IPS-NIHi11 (cell line): ENCODE measurements at regions not wholly inside any gene's neighbourhood (a gene's known extent, or its start where the extent isn't known, plus 50 kb on each side); places are given as distances from the start of the nearest gene placed in this dataset.

ENCODE experiments used
- DNase-seq: peaks from one replicate; pipeline ENCODE4 v3.0.0; 2012; ENCODE audit warnings: mixed read lengths, low spot score

GRCh38 chr13:86201477-86201876 lies 402.3 kb upstream of the SLITRK6 start:
- DNase-seq: no peak

GRCh38 chr13:86193281-86193680 lies 394.1 kb upstream of the SLITRK6 start:
- peak; percentile 26 for DNase-seq

DNA sequence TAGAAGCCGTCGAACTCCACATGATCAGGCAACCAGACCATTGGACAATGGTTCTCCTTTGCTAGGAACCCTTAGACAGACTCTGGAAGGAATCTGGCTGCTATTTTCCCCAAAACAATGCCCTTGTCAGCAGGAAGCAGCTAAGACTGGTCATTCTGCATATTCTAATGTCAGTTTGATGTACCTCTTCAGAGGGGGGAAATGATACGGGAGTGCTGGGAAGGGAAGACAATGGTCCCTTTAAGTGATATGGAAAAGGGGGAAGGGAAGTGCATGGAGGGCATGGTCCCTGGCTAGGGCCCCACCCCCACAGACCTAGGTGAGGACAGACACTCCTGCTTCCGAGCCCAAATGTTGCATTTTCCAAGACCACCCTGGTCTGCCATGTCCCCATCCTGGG lies 389.0 kb upstream of the SLITRK6 start:
- DNase-seq: no peak

DNA sequence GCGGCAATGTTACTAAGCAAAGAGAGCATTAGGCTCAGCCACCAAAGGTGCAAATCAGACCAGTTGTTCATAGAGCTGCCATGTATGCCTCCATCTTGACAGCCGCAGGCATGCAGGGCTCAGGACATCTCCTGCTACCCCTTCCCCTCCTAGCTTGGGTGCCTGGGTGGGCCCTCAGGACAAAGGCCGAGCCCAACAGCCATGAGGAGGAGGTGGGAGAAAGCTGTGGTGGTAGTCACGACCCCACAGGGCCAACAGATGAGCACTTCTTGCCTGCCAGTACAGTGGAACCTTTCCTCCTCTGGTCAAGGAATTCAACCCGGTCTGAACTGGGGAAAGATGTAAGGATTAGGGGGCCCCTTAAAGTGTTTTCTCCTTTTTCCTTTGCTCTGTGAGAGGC lies 386.4 kb upstream of the SLITRK6 start:
- no peak for DNase-seq

- DNase-seq: no peak
Measured at GRCh38 chr13:86185107-86185506, 385.9 kb upstream of the SLITRK6 start.

DNA sequence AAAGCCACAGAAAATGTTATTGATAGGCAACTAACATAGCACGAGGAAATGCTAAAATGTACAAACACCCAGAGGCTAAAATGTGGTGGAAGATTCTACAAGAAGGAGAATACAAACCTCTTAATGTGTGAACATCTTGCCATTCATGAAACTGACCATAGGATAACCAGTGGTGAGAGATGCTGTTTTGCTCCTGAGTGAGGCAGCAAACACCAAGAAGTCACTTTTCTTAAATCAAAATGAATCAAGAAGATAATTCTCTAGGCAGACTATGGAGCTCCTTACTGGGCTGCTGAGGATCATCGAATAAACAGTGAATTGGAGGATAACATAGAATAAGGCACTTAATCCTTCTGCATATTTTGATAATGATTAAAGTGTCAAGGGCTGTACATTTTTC lies 375.4 kb upstream of the SLITRK6 start:
- no peak for DNase-seq

GRCh38 chr13:86172961-86173360 lies 373.7 kb upstream of the SLITRK6 start:
- no peak for DNase-seq

DNA sequence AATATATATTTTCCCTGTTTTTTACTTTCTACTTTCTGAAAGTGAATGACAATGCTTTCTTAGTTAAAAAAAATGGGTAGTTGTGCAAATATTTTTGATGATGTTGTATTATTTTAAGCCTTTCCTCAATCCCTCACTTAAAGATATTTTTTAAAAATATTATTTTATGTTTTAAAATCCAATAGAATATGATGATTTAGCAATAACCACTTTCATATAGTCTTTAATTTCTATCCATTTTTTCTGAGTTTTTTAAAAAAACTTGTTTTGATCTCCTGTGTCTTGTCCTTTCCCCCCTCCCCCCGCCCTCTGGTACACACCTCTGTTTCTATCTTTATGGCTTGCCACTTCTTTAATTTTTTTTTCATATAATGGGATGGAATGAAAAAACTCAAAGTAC lies 362.0 kb upstream of the SLITRK6 start:
- DNase-seq: no peak

- DNase-seq: no peak
Measured at GRCh38 chr13:86155756-86156155, 356.5 kb upstream of the SLITRK6 start.

- DNase-seq: no peak
Measured at GRCh38 chr13:86142080-86142479, 342.9 kb upstream of the SLITRK6 start.

DNA sequence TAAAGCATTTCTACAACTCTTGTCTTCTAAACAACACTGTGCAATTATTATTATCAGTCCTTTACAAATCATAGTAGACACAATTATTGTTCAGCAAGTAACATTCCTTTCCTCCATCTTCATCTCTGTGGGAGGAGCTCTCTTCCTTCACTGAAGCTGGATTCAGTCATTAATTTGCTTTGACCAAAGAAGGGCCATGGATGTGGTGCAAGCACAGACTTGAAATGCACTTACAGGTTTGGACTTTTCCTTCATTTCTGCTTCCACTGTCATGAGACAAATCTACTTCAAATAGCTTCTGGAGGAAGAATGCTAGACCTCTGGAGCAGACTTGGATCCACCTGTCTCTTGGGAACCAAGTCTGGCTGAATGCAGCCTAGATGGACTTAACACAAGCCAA lies 336.6 kb upstream of the SLITRK6 start:
- DNase-seq: no peak

- no peak for DNase-seq
Measured at GRCh38 chr13:86121881-86122280, 322.7 kb upstream of the SLITRK6 start.

DNA sequence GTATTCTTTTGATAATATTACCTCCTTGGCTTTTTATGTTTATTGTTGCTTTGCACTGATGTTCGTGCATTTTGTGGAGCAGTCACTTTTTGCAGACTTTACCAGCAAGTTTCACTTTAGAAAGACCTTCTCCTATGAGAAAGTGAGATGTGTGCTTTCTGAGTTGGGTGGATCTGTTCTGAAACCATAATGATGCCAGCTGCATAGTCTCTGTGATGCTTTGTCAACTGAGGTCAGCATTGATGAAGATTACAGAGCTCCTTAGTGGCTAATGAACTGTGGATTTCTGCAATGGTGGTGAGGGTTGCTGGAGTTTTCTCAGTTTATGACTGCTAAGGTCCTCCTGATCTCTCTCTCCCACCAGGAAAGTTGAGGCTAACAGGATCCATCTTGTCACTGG lies 309.9 kb upstream of the SLITRK6 start:
- no peak for DNase-seq

DNA sequence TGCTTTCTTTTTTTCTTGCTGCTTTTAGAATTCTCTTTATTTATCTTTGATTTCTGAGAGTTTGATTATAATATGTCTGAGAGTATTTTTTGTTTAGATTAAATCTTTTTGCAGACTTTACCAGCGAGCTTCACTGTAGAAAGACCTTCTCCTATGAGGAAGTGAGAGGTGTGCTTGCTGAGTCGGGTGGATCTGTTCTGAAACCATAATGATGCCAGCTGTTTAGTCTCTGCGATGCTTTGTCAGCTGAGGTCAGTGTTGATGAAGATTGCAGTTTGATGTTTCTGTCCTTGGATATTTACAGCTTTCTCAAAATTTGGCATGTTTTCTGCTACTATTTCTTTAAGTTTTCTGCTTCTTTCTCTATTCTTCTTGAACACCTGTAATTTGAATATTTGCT lies 309.1 kb upstream of the SLITRK6 start:
- no peak for DNase-seq

- no peak for DNase-seq
Measured at GRCh38 chr13:86098511-86098910, 299.3 kb upstream of the SLITRK6 start.

DNA sequence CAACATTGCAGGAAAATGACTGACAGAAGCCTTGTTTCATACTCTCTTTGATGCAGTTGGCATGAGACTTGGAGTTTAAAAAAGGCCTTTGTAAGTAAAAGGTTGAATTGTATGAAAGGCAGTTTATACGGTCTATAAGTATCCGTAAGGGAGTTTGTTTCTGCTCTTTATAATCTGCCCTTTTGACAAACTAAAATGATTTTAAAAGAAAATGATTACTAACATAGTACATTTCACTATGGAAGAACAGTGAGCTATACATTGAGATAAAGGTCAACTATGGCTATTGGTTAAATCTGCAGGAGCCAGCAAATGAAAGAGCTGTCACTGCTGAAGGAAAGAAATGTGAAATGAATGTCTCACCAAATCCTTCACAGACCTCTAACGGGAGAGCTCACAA lies 296.1 kb upstream of the SLITRK6 start:
- no peak for DNase-seq

GRCh38 chr13:86090181-86090580 lies 291.0 kb upstream of the SLITRK6 start:
- DNase-seq: no peak

DNA sequence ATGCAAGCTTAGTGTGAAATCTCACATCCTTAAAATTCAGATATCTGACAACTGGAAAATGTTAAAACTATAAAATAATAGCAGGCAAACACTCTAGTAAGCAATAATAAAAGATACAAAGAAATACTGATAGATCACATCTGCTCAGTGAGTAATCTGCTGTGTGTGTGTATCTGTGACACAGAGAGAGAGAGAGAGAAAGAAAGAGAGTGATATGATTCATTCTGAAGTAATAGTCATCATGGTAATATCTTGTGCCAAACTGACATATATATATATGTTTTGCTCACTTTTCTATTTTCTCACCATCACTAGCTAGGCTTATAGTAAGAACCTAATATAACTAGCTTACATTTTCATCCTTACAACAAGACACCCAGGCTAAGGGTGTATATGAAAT lies 288.0 kb upstream of the SLITRK6 start:
- no peak for DNase-seq

- no peak for DNase-seq
Measured at GRCh38 chr13:86085890-86086289, 286.7 kb upstream of the SLITRK6 start.

DNA sequence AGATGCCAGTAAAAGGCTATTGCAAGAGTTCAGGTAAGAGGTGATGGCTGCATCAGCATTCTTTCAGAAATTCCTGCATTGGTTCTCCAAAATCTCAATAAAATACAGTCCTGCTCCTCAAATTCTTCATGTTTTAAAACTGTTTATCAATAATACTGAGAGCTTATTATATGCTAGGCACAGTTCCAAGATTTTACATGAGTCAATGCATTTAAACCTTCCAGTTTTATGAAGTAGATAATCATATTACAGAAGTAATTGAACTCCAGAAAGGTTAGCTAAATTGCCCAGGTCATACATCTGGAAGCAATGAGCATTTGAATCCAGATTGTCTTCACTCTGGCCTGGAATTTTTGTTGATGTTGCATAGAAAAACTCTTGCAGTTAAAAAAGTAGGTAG lies 282.9 kb upstream of the SLITRK6 start:
- DNase-seq: no peak

- DNase-seq: no peak
Measured at GRCh38 chr13:86080340-86080995, 281.2 kb upstream of the SLITRK6 start.

GRCh38 chr13:86066611-86067365 lies 267.6 kb upstream of the SLITRK6 start:
- DNase-seq: no peak

DNA sequence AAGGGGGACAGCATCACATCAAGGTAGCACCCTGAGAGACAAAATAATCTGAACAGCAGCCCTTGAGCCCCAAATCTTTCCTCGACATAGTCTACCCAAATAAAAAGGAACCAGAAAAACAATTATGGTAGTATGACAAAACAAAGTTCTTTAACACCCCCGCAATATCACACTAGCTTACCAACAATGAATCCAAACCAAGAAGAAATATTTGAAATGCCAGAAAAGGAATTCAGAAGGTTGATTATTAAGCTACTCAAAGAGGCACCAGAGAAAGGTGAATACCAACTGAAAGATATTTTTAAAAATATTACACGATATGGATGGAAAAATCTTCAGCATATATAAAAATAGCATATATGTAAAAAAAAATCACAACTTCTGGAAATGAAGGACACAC lies 252.9 kb upstream of the SLITRK6 start:
- no peak for DNase-seq
